ENCODE measurements at regions not wholly inside any gene's neighbourhood (a gene's known extent, or its start where the extent isn't known, plus 50 kb on each side); places are given as distances from the start of the nearest gene placed in this dataset.

- H3K14ac ChIP-seq (replicated peaks; ENCODE audit: low read depth, low read length), result no peak overlapping the region
- no peak overlapping the region for H3K56ac ChIP-seq (ENCODE audit: extremely low read depth, insufficient read depth, low read length)
- H4K5ac ChIP-seq (ENCODE audit: low read depth, low read length), result no peak overlapping the region
- no peaks in the 10 kb centered on the region for H3K9me1 ChIP-seq (ENCODE audit: insufficient read depth, low read length)
- no peak overlapping the region for H4K91ac ChIP-seq (ENCODE audit: insufficient read depth, low read depth, low read length)
- no peak overlapping the region for H2BK15ac ChIP-seq (ENCODE audit: low read depth, low read length)
- intact Hi-C loops (cut with micrococcal nuclease) (no loop called here), in situ Hi-C loops (cut with MboI; ENCODE audit: low sequenced_read_pairs) (no loop called here), dilution Hi-C loops (cut with HindIII; ENCODE audit: low sequenced_read_pairs, unreplicated experiment) (no loop called here)
- no peak overlapping the region for H3K27ac ChIP-seq (ENCODE audit: insufficient read depth, low read length)
- no peak overlapping the region for H3K23ac ChIP-seq (ENCODE audit: low read depth, low read length)
- H2BK20ac ChIP-seq (ENCODE audit: low read depth, low read length), result no peak overlapping the region
- ChIA-PET POLR2A (ENCODE audit: unreplicated experiment) (no interaction called here), CTCF (no interaction called here)
- H3K36me3 ChIP-seq (ENCODE audit: control insufficient read depth, insufficient read depth, low read length), result no peaks in the 10 kb centered on the region
- no TSS peak for BruUV-seq (replicated peaks)
- H3K9me3 ChIP-seq (ENCODE audit: control insufficient read depth, insufficient read depth, low read length), result peaks cover 27% of the 10 kb centered on the region
- no CpG with 5 or more reads among the region's 4 CpGs for WGBS, 2 experiments (ENCODE audit: extremely low coverage in 2 of 2, insufficient read length in 1 of 2)
- no peaks in the 10 kb centered on the region for H4K20me1 ChIP-seq (ENCODE audit: insufficient read depth, low read length)
- no peak overlapping the region for H2AFZ ChIP-seq (replicated peaks; ENCODE audit: low read length, poor library complexity)
- no peak overlapping the region for H2AK5ac ChIP-seq (ENCODE audit: low read depth, low read length)
- no peak overlapping the region for H4K8ac ChIP-seq (ENCODE audit: low read depth in 2 of 2, low read length in 2 of 2)
- no peak overlapping the region for H3K4me2 ChIP-seq (ENCODE audit: low read depth, low read length)
- H3K4ac ChIP-seq (ENCODE audit: low read depth, low read length), result no peak overlapping the region
- H3K9ac ChIP-seq (ENCODE audit: low read depth, low read length), result no peak overlapping the region
- H3K18ac ChIP-seq (ENCODE audit: low read depth, low read length), result no peak overlapping the region
- H3K4me1 ChIP-seq (ENCODE audit: control insufficient read depth, insufficient read depth, low read length), result no peaks in the 10 kb centered on the region
- H2AK9ac ChIP-seq (replicated peaks; ENCODE audit: low read depth, low read length, poor library complexity), result no peak overlapping the region
- H3K4me3 ChIP-seq (ENCODE audit: insufficient read depth, low read depth, low read length), result no peak overlapping the region
- no peak for TF ChIP-seq MAFK (IDR thresholded peaks at IDR 0.05; ENCODE audit: low read depth, low read length)
- TF ChIP-seq BHLHE40 (IDR thresholded peaks at IDR 0.05; ENCODE audit: low read depth, low read length), result no peak
- TF ChIP-seq CHD1 (IDR thresholded peaks at IDR 0.05; ENCODE audit: low read depth, low read length), result no peak
- TF ChIP-seq USF2 (IDR thresholded peaks at IDR 0.05; ENCODE audit: low read depth, low read length), result no peak
- DNase-seq (no peak), ATAC-seq (ENCODE audit: low read depth) (no peak)
- H2BK120ac ChIP-seq (ENCODE audit: low read depth, low read length), result no peak overlapping the region
- no peak overlapping the region for H2BK5ac ChIP-seq (ENCODE audit: low read depth, low read length, poor library complexity, severe bottlenecking)
- no peaks in the 10 kb centered on the region for H3K27me3 ChIP-seq (ENCODE audit: control insufficient read depth, insufficient read depth, low read length)
- H3K79me1 ChIP-seq (ENCODE audit: low read depth in 1 of 2, low read length in 2 of 2), result no peaks in the 10 kb centered on the region
These were observed 167.3 kb upstream of the SHH start for GRCh38 chr7:155979566-155979965.
